GM18505 (cell line): ENCODE measurements at regions not wholly inside any gene's neighbourhood (a gene's known extent, or its start where the extent isn't known, plus 50 kb on each side); places are given as distances from the start of the nearest gene placed in this dataset.

Experiments used
- ATAC-seq: cut with Tn5 transposase; IDR thresholded peaks from one replicate; pipeline ENCODE4 v1.9.1; 2021; ENCODE audit not compliant: unreplicated experiment
- POLR2A ChIP-seq: IDR thresholded peaks from 4 replicates; pipeline ENCODE4 v1.6.1; 2011; ENCODE audit warnings: borderline replicate concordance; ENCODE audit not compliant: insufficient read depth, insufficient read length; ENCODE audit errors: extremely low read depth

- no peak for TF ChIP-seq POLR2A
- ATAC-seq = no peak
Observed at GRCh38 chr3:87335931-87336330, 59.5 kb upstream of the POU1F1 start.

GRCh38 chr3:87333393-87333892 is 57.1 kb upstream of the POU1F1 start:
- ATAC-seq = no peak
- TF ChIP-seq POLR2A = no peak

DNA sequence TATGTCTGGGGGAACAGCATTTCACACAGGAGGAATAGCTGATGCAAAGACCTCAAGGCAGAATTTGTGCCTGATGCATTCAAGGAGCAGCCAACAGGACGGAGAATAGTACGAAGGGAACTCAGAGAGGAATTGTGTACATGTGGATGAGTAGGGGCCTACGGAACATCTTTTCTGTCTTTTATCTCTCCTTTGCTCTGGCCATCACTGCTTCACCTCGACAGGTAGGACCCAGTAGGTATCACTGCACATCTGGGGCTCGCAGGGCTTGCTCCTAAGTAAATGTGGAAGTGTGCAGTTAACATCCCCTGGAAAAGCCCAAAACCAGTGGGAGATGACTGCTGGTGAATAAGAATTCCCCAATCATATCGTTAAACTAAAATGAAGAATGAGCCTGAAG is 56.4 kb upstream of the POU1F1 start:
- ATAC-seq = no peak
- TF ChIP-seq POLR2A = no peak

GRCh38 chr3:87329065-87329464 is 52.7 kb upstream of the POU1F1 start:
- ATAC-seq = no peak

More at GRCh38 chr3:87329065-87329464, 52.7 kb upstream of the POU1F1 start:
- TF ChIP-seq POLR2A = no peak
